Kidney glomerular epithelial cell (primary cell): ENCODE measurements at regions not wholly inside any gene's neighbourhood (a gene's known extent, or its start where the extent isn't known, plus 50 kb on each side); places are given as distances from the start of the nearest gene placed in this dataset.
"Not testable (repeated sequence)": the region's sequence is repeated elsewhere in the genome, so short reads cannot be mapped to it uniquely, and the experiment has no call there.

ENCODE experiments used
- DNase-seq: peaks from one replicate; lab custom pipeline; 2025; lab: John Stamatoyannopoulos, UW

- DNase-seq, result no peak
Measured at GRCh38 chrY:16715278-16715677, 1164.7 kb downstream of the CDY2B start.

- DNase-seq, result no peak
Measured at GRCh38 chrY:16673102-16673787, 1206.8 kb downstream of the CDY2B start.

DNA sequence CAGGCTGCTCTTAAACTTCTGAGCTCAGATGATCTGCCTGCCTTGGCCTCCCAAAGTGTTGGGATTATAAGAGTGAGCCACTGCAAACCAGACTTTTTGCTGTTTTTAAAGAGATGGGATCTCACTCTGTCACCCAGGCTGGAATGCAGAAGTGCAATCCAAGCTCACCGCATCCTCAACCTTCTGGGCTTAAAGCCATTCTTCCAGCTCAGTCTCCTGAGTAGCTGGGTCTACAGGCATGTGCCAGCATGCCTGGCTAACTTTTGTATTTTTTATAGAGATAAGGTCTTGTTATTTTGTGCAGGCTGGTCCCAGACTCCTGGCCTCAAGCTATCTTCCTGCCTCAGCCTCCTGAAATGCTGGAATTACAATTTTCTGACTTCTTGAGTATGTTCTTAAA is 1211.6 kb downstream of the CDY2B start:
- peak; percentile 3 for DNase-seq

DNA sequence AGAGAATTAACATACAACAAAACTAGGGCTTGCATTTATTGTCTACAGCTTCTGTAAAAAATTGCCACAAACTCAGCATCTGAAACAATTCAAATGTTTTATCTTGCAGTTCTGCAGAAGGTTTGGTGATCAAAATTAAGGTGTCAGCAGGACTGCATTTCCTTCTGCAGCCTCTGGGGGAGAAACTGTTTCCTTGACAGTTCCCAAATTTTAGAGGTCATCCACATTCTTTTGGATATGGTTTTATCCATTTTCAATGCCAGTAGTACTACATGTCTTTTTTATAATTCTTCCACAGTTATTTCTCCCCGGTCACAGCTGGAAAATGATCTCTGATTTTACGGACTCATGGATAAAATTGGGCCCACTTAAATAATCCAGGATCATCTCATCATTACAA is 1217.3 kb downstream of the CDY2B start:
- no peak for DNase-seq

- no peak for DNase-seq
Measured at GRCh38 chrY:16659340-16659739, 1220.7 kb downstream of the CDY2B start.

- peak; percentile 22 for DNase-seq
Measured at GRCh38 chrY:16653971-16654370, 1226.0 kb downstream of the CDY2B start.

- no peak for DNase-seq
Measured at GRCh38 chrY:16645991-16646390, 1234.0 kb downstream of the CDY2B start.

- no peak for DNase-seq
Measured at GRCh38 chrY:16645449-16645848, 1234.6 kb downstream of the CDY2B start.

GRCh38 chrY:16644270-16644800 is 1235.7 kb downstream of the CDY2B start:
- peak; percentile 33 for DNase-seq

DNA sequence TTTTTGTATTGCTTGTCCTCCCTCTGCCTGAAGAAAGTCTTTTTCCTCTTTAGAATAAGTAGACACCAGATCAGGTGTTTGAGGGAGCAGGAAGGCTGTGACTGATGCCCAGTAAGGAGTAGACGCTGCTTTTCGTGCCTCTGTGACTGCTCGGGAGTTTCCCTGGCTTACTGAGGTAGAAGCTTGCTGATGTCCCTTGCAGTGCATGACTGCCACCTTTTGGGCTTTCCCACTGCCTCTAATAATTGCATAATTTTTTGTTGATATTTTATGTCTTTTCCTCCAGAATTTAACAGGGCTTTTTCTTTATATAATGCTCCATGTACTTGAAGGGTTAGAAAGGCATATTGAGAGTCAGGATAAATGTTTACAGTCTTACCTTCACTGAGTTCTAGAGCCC is 1240.2 kb downstream of the CDY2B start:
- DNase-seq, result peak; percentile 48

DNA sequence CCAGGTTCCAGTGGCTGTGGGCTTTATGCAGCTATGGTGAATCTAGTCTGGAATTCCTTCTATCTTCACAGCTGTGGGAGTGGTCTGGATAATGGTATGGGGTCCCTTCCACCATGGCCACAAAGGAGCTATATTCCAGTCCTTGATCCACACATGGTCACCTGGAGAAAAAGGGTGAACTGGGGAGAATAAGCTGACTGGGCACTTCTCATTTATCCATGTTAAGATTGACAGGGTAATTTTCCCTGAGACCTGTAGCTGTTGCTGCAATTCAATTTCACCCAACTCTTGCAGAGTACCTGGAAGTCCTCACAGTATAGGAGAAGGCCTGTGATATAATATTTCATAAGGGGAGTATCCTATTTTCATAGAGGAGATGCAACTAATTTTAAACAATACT is 1241.3 kb downstream of the CDY2B start:
- not testable (repeated sequence) for DNase-seq

DNA sequence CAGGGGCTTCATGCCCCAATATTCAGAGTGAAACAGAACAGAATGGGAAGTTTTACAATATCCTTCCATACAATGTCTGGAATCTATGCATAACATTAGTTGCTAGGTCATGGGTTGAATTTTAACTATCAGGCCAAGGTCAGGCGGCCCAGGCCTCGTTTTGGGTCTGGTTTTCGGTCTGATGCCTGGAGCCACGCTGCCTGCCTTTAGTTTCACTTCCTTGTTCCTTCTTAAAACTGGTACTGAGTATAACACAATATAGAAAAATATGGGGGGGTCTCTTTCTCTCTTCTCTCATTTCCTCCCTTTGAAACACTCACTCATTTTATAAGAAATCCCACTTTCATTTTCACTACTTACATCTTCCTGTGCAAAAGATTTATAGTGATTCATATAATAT is 1243.8 kb downstream of the CDY2B start:
- DNase-seq, result no peak

DNA sequence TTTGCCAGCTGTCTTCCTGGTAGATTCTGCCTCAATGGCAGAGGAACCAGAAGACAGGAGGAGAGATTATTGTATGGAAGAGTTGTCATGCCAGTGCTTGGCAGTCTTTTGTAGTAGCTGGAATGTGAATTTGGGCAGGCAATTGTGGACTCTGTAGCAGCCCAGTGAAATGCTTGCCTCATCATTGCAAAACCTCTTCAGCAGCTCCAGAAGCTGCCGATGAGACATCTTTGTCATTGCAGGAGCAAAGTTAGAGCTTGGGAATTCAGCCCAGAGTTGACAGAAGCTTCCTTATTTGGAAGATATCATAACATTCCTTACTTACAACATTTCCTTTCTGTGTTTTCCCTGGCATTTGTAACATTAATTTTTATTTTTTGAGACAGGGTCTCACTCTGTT is 1250.9 kb downstream of the CDY2B start:
- peak; percentile 22 for DNase-seq

GRCh38 chrY:16627122-16627521 is 1252.9 kb downstream of the CDY2B start:
- DNase-seq, result no peak

DNA sequence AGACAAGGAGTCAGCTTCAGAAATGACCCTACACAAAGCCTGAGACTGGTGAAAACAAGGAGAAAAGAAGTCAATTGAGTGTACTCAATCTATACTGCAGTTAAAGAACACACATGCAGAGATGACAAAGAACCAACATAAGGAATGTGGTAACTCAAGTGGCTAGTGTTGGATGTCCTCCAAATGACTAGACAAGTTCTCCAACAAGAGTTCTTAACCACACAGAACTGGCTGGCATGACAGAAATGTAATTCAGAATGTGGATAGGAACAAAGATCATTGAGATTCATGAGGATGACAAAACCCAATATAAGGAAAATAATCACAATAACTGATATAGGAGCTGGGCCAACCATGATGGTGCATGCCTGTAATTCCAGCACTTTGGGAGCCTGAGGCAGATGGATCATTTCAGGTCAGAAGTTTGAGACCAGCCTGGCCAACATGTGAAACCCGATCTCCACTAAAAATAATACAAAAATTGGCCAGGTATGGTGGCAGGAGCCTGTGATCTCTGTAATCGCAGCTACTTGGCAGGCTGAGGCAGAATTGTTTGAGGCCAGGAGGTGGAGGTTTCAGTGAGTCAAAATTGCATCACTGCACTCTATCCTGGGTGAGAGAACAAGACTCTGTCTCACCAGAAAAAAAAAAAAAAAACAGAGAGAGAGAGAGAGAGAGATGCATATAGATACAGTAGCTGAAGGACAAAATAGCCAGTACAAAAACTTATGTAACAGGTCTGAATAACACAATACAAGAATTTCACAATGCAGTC is 1263.6 kb downstream of the CDY2B start:
- DNase-seq, result peak; percentile 2

DNA sequence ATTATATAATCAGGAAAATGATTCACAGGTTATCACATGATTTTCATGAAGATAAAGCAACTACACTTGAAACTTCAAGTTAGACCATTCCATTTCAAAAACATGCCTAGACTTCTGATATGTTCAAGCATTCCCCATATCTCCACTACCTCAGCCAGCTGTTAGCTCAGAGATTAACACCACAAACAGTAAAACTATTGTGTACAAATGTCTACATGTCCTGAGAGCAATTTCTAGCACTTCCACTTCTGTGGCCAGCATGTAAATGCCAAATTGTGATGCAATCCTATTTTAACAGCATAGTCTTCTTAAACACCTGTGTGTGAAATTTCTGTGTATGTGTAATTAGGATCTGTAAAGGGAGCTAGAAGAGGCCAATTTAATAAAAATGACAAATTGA is 1271.3 kb downstream of the CDY2B start:
- DNase-seq, result no peak

DNA sequence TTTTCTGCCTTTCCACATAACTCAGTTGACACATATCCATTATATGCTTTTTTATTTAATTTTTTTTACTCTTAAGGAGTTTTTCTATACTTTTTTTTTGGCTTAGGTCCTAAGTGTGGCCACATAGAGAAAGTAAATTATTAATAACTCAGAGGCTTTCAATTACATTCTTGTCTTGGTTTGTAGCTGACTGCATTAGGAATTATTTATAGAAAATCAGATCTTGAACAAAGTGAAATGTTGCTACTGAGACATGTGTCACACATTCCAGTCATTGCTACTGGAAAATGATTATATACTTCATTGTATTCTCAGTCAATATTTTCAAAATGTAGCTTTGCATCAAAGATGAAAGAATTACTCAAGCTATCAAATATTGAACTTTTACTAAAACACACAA is 1277.9 kb downstream of the CDY2B start:
- DNase-seq, result peak; percentile 42

DNA sequence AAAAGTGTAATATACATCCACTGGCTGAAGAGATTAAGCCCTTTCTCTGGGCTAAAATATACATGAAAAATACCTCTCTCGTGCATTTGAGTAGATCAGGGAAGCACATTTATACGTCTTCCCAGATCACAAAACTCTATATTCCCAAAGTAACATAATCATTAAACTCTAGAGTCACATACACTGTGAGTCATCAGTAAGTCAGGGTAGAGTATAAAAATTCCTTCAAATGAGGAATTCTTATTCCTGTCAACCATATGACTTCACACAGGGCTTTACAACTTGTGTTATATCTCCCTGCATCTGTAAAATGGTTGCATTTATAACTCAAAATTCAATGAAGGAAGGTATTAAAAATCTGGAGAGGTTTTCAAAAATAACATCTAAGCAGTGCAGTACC is 1278.4 kb downstream of the CDY2B start:
- DNase-seq, result peak; percentile 12

DNA sequence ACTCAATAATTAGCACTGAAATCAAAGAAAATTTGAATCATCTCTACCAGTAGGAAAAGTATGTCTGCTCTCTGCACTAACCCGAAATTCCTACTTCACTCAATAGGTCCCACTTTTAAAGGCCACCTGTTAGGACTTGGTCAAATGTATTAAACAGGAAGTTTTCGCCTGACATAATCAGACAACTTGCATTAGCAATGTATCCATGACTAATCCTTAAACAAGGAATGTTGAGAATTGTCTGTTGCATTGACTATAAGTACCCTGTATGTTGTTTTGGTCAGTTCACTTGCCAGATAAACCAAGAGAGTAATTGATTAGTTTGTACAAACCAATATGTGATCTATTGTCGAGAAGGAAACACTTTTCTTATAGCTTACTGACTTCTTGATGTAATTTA is 1308.0 kb downstream of the CDY2B start:
- no peak for DNase-seq

DNA sequence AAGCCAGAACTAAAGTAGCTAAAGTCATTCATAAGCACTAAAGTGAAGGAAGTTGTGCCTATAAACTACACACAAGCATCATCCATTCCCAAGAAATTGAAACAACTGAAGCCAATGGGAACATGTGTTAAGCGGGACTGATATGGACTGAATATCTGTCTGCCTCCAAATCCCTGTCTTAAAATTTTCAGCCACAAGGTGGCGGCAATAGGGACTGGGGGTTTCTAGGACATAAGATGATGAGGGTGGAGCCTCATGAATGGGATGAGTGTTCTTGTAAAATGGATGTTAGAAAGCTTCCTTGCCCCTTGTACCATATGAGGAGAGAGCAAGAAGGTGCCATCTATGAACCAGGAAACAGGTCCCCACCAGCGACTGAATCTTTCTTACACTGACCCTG is 1317.5 kb downstream of the CDY2B start:
- DNase-seq, result no peak

DNA sequence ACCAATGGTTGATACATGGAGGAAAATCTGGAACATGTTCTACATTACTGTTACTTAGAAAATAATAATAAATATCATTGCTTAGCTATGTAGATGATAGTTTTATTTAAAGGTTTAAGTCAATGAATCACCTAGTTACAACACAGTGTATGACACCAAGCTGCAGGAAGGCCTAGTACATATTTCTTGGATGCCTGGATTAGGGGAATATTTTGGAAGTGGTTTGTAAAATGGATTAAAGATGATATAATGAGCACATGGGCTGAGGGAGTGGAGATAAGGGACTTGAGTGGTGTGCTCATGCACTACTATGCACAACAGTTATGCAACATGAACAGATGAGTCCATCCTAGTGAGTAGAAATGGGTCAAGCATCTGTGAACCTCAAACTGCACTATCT is 1358.0 kb downstream of the CDY2B start:
- DNase-seq, result no peak

GRCh38 chrY:16502733-16503214 is 1377.2 kb downstream of the CDY2B start:
- DNase-seq, result no peak

DNA sequence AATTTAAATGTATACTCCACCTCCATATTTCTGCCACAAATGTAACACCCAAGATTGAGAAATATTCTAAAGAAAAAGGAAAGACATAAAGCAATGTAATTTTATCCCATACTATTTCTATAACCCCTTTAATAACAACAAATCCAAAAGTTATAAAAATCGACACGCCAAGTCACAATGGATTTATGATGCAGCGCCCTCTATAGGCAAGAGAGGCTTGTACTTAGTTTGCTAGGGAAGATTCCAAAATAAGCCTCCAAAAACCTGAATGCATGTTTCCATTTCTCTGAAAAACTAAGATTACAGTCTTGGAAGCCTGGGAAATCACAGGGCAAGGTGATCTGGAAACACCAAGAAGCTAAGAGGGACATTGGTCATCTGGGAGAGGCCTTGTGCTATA is 1389.3 kb downstream of the CDY2B start:
- no peak for DNase-seq
